MG63 (cell line): ENCODE measurements at regions not wholly inside any gene's neighbourhood (a gene's known extent, or its start where the extent isn't known, plus 50 kb on each side); places are given as distances from the start of the nearest gene placed in this dataset.

Experiments
- DNase-seq: peaks from one replicate; pipeline ENCODE4 v3.0.0-alpha.2; 2020
- H3K27me3 ChIP-seq: fragments of 250-450 bp; sonication (Bioruptor Pico); 2 replicates; pipeline ENCODE4 v1.5.1; 2020; ENCODE audit warnings: mild to moderate bottlenecking, moderate library complexity
- H3K36me3 ChIP-seq: fragments of 250-450 bp; sonication (Bioruptor Pico); 2 replicates; pipeline ENCODE4 v1.5.1; 2020; ENCODE audit warnings: mild to moderate bottlenecking, moderate library complexity
- H3K4me3 ChIP-seq: fragments of 250-450 bp; sonication (Bioruptor Pico); 2 replicates; pipeline ENCODE4 v1.5.1; 2020; ENCODE audit warnings: mild to moderate bottlenecking, moderate library complexity
- H3K9me3 ChIP-seq: fragments of 250-450 bp; sonication (Bioruptor Pico); 2 replicates; pipeline ENCODE4 v1.5.1; 2020; ENCODE audit warnings: mild to moderate bottlenecking, moderate library complexity

DNA sequence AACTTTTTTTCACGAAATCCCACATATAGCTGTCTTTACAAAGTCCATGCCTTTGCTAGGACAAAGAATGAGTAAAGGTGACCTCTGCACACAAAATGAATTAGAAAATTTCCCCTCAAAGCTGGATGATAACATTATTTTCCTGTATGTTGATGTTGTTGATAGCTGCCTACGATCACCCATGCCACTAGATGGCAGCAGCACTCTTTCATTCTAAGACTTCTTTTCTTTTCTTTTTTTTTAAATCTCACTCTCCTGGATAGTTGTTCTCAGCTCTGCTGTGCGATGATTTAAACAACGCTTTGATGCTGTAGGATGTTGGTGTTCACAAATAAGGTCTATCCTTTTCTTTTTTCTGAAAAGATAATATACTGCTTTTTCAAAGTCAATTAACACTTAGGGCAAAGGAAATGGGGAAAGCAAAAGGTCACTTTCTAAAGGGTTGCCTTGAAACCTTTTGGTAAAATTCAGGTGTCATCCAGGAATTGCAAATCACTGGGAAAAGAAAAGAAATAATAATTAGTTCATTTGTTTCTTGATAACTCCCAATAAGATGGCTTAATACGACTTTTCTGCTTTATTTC is 266.8 kb downstream of the C4orf33 start:
- H3K4me3 ChIP-seq: no peak overlapping the region
- no peak for DNase-seq
- H3K27me3 ChIP-seq: no peaks in the 10 kb centered on the region
- no peaks in the 10 kb centered on the region for H3K36me3 ChIP-seq
- no peaks in the 10 kb centered on the region for H3K9me3 ChIP-seq

DNA sequence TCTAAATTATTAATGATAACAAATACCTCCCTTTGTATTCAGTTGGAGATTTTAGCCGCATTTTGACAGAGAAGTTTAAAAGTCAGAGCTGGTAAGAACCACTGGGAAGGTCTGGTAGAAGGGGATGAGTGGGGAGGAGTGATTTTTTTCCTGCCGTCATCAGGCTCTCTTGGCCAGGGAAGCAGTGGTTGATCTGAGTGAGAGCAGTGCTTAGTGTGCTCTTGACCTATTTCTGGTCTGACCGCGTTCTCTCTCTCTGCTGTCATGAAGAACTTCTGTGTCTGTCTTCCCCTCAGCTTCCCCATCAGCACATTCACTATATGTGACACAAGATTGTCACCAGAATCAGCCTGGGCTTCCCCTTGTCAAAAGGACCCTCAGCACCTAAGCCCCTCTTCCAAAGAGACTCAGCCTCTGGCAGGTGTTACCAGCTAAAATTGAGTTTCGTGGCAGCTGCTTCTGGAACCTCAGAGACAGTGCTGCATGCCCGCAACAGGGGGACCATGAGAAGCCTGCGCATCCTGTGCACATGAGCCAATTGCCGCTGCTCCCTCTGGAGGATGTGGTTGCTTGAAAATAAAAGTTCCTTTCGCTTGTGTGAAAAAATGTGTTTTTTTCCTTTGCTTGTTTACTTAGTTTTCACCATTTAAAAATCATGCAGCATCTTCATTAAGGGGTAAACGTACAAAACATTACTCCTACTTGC is 268.9 kb downstream of the C4orf33 start:
- no peaks in the 10 kb centered on the region for H3K27me3 ChIP-seq
- H3K36me3 ChIP-seq: no peaks in the 10 kb centered on the region
- H3K4me3 ChIP-seq: no peak overlapping the region
- DNase-seq: no peak
- H3K9me3 ChIP-seq: no peaks in the 10 kb centered on the region

DNA sequence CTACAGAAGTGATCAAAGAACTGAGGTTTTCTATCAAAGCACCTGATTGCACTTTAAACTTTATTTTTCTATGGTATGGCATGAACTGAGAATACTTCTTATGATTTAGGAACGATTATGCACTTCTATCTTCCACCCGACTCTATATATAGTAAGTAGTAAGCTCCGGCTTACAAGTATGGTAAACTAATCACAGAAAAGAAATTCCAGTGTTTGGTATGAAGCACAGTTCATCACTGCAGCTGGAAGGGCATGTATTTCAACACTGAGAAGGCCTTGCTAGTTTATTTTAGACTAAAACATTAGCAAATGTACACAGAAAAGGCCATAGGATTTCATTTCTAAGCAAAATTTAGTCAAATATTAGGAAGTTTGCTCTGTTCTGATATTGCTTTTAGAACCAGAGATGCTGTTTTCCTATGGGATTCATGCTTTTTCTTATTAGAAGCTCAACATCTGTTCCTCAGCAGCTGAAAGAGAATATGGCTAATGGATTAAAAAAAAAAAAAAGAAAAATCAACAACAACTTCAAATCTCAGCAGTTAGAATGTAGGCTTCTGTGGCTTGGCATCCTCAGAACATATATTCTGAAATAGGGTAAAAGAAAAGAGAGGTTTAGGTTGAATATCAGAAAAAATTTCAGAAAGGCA is 273.5 kb downstream of the C4orf33 start:
- Histone ChIP-seq H3K27me3 (no peaks in the 10 kb centered on the region), H3K4me3 (no peak overlapping the region), H3K36me3 (no peaks in the 10 kb centered on the region), H3K9me3 (no peaks in the 10 kb centered on the region)
- no peak for DNase-seq

DNA sequence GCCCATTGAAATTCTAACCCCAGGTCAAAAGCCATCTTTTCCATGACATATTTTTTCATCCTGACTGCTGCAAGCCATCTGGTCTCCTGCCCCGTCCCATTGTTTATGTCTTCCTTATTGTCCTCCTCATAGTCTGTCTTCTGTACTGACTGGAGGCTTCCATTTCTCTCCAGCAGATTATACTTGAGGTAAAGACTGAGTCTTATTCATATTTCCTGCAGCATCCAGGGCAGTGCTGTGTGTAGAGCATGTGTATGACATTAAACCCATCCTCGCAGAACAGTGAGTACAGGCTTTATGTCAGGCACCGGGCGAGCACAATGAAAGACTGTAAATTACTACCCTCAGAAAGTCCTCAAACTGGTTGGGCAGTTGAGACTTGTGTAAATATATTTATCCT is 275.1 kb downstream of the C4orf33 start:
- no peaks in the 10 kb centered on the region for H3K27me3 ChIP-seq
- H3K4me3 ChIP-seq: no peak overlapping the region
- H3K9me3 ChIP-seq: no peaks in the 10 kb centered on the region
- H3K36me3 ChIP-seq: no peaks in the 10 kb centered on the region
- no peak for DNase-seq

DNA sequence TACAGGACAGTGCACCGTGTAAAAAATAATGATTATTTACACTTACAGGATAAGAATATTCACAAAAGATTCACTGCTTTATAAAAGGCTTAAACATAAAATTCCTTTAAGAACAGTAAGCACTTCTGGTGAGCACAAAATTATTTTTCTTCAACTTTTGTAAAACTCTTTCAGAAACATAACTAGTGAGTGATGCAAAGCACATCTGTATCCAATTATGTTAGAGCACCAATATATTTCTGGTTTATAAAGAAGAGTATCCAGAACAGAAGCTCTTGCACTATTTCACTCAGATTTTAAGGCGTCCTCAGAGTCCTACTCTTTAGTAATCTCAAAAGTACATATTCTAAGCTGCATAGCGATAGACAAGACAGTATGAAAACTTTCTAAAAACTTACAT is 276.0 kb downstream of the C4orf33 start:
- no peak for DNase-seq
- H3K4me3 ChIP-seq: no peak overlapping the region
- H3K9me3 ChIP-seq: no peaks in the 10 kb centered on the region
- no peaks in the 10 kb centered on the region for H3K27me3 ChIP-seq
- no peaks in the 10 kb centered on the region for H3K36me3 ChIP-seq

DNA sequence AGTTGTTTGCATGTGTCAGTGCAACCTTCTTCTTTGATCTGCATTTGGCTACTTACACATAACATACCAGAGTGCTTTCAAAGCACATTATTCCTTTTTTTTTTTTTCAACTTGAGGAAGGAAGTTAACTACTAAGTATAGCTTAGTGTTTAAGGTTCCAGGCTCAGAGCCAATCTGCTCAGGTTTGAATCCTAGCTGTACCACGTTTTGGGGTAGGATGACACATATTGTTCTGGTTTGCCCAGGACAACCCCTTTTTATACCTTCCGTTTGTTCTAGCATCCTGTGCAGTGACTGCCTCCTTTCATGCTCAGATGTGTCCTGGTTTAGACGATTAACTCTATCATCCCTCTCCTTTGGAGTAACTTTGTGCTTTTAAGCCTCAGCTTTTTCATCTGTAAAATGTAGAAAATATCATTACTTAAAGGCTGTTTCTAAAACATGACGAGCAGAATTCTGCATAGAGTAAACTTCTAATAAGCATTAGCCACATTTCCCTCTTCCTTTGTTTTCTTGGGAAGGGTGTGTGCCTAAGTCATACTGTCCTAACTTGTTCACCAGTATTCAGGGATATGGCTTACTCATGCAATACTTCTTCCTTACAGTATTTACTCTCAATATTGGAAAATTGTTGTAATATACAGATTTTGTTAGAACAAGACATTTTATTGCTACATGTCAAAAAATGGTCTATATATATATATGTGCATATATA is 281.3 kb downstream of the C4orf33 start:
- H3K27me3 ChIP-seq: no peaks in the 10 kb centered on the region
- H3K4me3 ChIP-seq: no peak overlapping the region
- DNase-seq: no peak
- H3K9me3 ChIP-seq: no peaks in the 10 kb centered on the region
- H3K36me3 ChIP-seq: no peaks in the 10 kb centered on the region

DNA sequence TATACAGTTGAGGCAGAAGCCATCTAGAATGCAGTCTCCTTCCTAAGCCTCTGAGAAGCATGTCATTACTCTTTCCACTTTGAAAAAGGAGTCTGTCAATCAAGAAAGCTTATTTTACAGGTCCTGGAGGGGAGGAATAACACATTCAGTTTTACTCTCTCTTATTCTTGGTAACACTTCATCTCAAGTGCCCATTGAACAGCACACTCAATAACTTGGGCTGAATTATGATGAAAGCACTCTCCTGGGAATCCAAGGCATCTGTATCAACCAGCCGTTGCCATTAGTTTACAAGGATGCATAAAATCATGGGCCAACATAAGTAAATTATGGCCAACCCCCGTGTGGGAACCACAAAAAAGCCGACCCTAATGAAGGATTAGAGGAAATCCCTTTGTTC is 282.4 kb downstream of the C4orf33 start:
- Histone ChIP-seq H3K4me3 (no peak overlapping the region), H3K9me3 (no peaks in the 10 kb centered on the region), H3K27me3 (no peaks in the 10 kb centered on the region), H3K36me3 (no peaks in the 10 kb centered on the region)
- DNase-seq: no peak

DNA sequence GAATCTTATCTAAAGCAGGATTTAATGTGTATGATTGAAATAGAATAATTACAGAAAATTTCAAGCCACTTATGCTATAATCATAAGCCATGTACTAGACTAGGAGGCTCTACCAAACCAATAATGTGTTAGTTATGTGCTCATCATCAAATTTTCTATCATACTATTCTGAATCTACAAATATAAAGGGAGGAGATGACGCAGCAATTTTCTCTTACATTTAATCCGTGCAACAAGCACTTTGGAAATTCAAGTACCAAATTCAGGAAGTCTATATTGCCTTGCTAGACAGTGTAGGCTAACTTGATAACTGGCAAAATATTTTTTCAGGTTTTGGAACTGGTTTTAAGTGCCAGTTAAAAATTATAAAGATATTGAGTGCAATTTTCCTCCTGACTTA is 283.5 kb downstream of the C4orf33 start:
- no peak for DNase-seq
- Histone ChIP-seq H3K36me3 (no peaks in the 10 kb centered on the region), H3K4me3 (no peak overlapping the region), H3K9me3 (no peaks in the 10 kb centered on the region), H3K27me3 (no peaks in the 10 kb centered on the region)

DNA sequence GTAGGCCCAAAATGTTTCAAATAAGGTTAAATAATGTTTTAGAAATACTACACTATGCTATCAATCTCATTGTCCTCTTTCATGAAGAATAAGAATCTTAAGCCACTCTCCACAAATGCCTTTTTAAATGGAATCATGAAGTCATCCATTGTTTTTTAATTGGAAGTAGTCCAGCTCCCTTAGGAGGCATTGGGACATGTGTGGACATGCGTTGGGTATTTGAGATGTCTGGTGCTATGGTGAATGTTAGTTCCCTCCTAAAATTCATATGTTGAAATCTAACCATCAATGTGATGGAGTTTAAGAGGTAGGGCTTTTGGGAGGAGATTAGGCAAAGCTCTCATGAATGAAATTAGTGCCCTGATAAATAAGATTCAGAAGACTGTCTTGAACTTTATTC is 289.0 kb downstream of the C4orf33 start:
- Histone ChIP-seq H3K4me3 (no peak overlapping the region), H3K9me3 (no peaks in the 10 kb centered on the region), H3K27me3 (no peaks in the 10 kb centered on the region), H3K36me3 (no peaks in the 10 kb centered on the region)
- DNase-seq: no peak

DNA sequence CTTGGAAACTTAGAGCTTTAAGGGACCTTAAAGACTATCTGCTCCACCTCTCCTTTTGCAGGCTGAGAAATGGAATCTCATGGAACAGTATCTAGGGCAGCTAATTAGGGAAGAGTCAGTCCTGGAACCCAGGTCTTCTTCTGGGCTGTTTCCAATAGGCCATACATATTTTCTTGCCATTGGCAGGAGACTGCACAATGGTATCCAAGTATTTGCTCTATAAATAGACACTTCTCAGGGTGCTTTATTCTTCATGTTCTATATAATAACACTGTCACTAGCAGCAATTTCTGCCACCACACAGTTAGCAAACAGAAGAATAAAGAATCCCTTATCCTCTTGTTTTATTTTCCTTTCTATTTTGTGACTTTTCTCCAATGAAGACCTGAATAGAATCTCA is 291.7 kb downstream of the C4orf33 start:
- no peak for DNase-seq
- Histone ChIP-seq H3K4me3 (no peak overlapping the region), H3K9me3 (no peaks in the 10 kb centered on the region), H3K27me3 (no peaks in the 10 kb centered on the region), H3K36me3 (no peaks in the 10 kb centered on the region)

DNA sequence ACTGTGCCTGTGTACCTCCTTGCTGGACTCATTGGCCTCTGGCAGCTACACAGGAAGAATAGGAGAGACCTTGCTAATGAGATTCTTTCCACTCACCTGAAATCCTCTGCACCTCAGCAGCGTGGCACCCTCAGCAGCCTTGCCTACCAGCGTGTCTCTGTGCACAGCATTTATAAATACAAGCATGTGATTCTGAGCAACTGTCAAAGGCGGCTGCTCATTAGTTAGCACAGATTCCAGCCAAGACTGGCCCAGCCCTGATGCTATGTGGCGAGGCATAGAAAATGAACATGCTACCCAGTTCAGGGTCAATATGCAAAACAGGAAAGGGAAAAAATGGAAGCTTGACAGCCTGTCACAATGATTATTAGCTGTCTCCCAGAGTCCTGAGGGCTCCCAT is 298.0 kb downstream of the C4orf33 start:
- no peak overlapping the region for H3K4me3 ChIP-seq
- H3K36me3 ChIP-seq: no peaks in the 10 kb centered on the region
- no peak for DNase-seq
- H3K9me3 ChIP-seq: no peaks in the 10 kb centered on the region
- H3K27me3 ChIP-seq: no peaks in the 10 kb centered on the region

DNA sequence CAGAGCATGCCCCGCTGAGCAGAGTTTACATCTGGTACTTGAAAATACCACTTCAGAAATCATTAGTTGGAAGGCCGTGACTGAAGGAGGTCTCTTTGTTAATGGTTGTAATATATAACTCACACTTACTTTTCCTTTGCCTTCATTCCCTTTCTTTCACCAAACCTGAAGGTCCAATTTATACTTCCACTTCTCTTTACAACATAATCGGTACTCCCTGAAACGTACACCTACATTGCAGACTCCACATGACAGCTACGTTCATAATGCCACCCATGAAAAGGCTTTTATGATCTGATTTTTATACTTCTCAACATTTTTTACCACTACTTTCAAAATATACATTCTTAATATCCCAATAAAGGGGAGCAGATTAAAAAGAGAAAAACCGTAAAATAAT is 298.7 kb downstream of the C4orf33 start:
- Histone ChIP-seq H3K36me3 (no peaks in the 10 kb centered on the region), H3K4me3 (no peak overlapping the region), H3K27me3 (no peaks in the 10 kb centered on the region), H3K9me3 (no peaks in the 10 kb centered on the region)
- no peak for DNase-seq

DNA sequence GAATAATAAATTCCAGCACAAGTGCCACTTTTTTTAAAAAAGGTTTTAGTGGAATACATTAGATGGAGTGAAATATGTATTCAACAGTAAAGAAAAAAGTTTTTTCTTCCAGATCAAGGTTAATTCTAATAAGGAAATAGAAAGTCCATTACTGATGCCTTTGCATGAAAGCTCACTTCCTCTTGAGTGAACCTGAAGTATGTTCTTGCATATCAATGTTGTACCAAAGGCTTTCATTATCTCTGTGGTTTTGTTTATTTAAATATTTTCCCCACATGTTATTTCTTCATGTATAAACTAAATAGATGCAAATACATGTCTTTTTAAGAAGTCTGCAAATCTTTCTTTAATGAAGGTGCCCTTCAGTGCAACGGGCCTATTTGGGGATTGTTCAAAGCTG is 307.9 kb downstream of the C4orf33 start:
- DNase-seq: no peak
- H3K4me3 ChIP-seq: no peak overlapping the region
- no peaks in the 10 kb centered on the region for H3K9me3 ChIP-seq
- H3K36me3 ChIP-seq: no peaks in the 10 kb centered on the region
- H3K27me3 ChIP-seq: no peaks in the 10 kb centered on the region

DNA sequence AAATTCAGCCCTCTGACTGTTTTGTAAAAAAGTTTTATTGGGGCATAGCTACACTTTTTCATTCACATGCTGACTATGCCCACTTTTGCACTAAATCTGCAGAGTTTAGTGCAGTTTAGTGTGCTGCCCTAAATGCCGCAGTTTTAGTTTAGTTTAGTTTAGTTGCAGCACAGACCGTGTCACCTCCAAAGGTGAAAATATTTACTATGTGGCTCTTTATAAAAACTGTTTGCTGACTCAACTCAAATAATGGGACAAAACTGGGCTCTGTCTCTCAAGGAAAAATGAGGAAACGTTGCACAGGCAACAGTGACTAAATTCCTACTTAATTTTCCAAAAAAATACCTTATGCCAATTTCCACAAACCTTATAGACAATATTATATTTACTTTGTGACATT is 314.2 kb downstream of the C4orf33 start:
- no peaks in the 10 kb centered on the region for H3K36me3 ChIP-seq
- no peaks in the 10 kb centered on the region for H3K9me3 ChIP-seq
- DNase-seq: no peak
- H3K27me3 ChIP-seq: no peaks in the 10 kb centered on the region
- no peak overlapping the region for H3K4me3 ChIP-seq

DNA sequence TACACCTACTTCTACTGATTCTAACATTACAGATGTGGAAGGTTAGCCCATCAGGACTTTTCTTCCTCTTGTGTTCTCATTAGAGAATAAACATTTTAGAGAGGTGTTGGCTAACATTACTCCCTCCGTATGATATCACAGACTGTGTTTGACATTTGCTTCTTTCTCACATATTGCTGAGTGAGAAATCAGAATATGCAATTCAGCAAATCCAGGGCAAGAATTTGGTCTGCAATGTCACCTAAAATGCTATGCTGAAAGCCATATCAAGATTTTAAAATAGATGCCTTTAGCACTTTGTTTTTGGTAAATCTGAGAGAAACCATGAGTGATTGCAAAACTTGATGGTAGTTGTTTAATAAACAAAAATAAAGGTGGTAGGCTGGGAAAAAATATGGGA is 319.1 kb downstream of the C4orf33 start:
- no peaks in the 10 kb centered on the region for H3K36me3 ChIP-seq
- DNase-seq: no peak
- no peaks in the 10 kb centered on the region for H3K9me3 ChIP-seq
- H3K4me3 ChIP-seq: no peak overlapping the region
- H3K27me3 ChIP-seq: no peaks in the 10 kb centered on the region

DNA sequence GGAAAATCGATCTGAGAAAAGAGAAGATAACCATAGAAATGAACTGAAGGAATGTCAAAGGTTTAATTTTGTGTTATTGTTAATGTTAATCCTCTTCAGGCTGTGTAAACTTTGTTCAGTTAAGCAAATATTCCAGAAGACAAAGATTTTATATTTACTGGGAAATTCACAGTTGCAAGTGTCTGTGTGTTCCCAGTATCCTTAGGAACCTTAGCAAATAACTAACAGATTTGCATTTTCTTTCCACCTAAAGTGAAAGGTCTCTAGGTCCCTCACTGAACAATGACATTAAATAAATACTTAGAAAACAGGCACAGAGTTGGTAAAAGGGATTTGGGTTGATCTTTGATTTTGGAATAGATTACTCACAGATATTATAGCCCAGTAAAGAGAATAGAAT is 324.7 kb downstream of the C4orf33 start:
- Histone ChIP-seq H3K9me3 (no peaks in the 10 kb centered on the region), H3K4me3 (no peak overlapping the region), H3K27me3 (no peaks in the 10 kb centered on the region), H3K36me3 (no peaks in the 10 kb centered on the region)
- no peak for DNase-seq

DNA sequence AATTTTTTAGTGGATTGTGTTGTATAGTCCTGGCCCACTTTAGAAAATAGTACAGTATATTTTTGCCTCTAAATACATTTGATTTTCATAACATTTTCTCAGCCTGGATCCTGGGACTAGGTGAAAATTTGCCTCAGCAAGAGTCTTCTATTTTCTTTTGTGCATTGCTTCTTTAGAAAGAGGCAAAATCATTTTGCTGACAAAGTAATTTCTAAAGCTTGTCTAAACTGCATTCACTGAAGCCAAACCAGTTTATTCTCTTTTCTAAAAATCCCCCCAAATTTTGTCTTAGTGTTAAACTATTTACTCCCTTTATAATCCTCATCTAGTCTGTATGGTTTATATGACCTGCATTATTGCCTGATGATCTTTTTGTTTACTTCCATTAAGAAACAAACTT is 326.3 kb downstream of the C4orf33 start:
- H3K27me3 ChIP-seq: no peaks in the 10 kb centered on the region
- DNase-seq: no peak
- no peak overlapping the region for H3K4me3 ChIP-seq
- H3K36me3 ChIP-seq: no peaks in the 10 kb centered on the region
- H3K9me3 ChIP-seq: no peaks in the 10 kb centered on the region

DNA sequence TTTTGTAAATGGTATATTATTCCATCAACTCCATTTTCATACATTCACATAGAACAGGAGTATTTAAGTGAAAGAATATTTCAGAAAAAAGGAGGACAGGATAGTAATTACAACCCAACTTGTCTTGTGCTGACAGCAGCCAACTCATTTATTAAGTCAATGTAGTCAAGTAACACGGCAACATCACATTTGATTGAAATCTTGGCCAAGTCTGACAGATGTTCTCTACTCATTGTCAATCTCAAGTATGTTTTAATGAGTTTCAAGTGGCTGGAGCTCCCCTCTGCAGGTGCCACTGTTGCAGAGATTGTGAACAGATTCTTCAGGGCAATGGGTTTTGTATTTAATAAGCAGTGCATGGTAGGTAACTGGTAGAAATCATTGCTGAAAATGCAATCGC is 332.5 kb downstream of the C4orf33 start:
- H3K9me3 ChIP-seq: no peaks in the 10 kb centered on the region
- H3K4me3 ChIP-seq: no peak overlapping the region
- no peaks in the 10 kb centered on the region for H3K36me3 ChIP-seq
- no peak for DNase-seq
- H3K27me3 ChIP-seq: no peaks in the 10 kb centered on the region
